Stimulated activated naive CD8-positive, alpha-beta T cell treated with anti-CD3 and anti-CD28 coated beads, Interleukin-15, Interleukin-2, amounts not matched to agents 100 U/mL and 50 U/mL, for 24 hours (primary cell): ENCODE measurements at regions not wholly inside any gene's neighbourhood (a gene's known extent, or its start where the extent isn't known, plus 50 kb on each side); places are given as distances from the start of the nearest gene placed in this dataset.
"Not testable (repeated sequence)": the region's sequence is repeated elsewhere in the genome, so short reads cannot be mapped to it uniquely, and the experiment has no call there.

Source experiments
- ATAC-seq: fragments of 150-1000 bp; cut with Tn5 transposase; one replicate; pipeline ENCODE4 v1.10.0; 2021
- DNase-seq: peaks from one replicate; pipeline ENCODE4 v3.0.0; 2021

GRCh38 chr9:29394855-29395254 lies 1821.6 kb upstream of the C9orf72 start:
- DNase-seq (no peak), ATAC-seq (no peak)

- no peak for ATAC-seq
- no peak for DNase-seq
Measured at GRCh38 chr9:29397148-29397547, 1823.9 kb upstream of the C9orf72 start.

GRCh38 chr9:29416204-29416603 lies 1842.9 kb upstream of the C9orf72 start:
- DNase-seq (no peak), ATAC-seq (no peak)

DNA sequence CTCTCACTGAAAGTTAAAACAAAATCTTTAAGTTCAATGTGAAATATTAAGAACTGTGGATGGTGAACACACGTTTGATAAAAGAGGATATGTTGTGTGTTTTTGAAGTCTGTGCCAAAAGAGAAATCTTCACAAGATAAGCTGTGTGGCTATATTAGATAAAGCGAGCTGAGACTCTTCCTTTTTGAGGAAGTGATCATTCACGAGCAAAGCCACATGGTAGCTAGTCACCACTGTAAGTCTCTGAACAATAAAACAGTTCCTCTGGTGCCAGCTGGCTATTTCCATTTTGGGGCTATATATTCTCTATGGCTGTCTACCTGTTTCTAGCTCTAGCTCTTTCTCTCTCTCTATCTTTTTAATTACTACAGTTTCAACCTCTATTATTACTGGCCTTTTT lies 1849.2 kb upstream of the C9orf72 start:
- DNase-seq (no peak), ATAC-seq (no peak)

DNA sequence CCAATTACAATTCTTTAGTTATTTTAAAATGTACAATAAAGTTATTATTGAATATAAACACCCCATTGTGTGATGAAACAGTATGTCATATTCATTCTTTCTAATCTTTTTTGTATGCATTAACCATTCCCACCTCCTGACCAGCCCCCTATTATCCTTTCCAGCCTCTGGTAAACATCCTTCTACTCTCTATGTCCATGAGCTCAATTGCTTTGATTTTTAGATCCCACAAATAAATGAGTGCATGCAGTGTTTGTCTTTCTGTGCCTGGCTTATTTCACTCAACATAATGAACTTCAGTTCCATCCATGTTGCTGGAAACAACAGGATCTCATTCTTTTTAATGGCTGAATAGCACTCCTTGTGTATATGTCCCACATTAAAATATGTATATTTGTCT lies 1858.9 kb upstream of the C9orf72 start:
- ATAC-seq (no peak), DNase-seq (no peak)

DNA sequence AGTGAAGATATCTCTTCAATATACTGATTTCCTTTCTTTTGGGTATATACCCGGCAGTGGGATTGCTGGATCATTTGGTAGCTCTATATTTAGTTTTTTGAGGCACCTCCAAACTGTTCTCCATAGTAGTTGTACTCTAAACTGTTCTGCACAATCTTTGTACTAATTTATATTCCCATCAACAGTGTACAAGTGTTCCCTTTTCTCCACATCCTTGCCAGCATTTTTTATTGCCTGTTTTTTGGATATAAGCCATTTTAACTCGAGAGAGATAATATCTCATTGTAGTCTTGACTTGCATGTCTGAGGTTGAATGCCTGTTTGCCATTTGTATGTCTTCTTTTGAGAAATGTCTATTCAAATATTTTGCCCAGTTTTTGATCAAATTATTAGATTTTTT lies 1859.4 kb upstream of the C9orf72 start:
- ATAC-seq, DNase-seq: not testable (repeated sequence)

DNA sequence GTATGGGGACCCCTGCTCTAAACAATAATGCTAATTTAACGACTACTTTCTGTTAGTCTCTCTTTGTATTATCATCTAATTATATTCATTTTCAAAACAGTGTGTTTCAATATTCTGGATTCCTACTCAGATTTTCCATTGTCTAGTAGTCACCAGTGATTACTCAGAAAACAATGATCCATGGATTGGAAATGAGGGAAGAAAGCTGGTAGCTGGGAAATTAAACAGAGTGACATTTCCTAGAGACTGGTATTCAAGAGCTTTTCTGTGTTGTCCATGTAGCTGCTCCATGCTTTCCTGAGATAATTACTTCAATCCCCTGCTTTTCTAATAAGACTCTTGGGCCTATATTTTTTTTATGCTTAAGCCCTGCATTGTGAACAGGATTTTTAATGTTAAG lies 1862.1 kb upstream of the C9orf72 start:
- no peak for ATAC-seq
- no peak for DNase-seq

DNA sequence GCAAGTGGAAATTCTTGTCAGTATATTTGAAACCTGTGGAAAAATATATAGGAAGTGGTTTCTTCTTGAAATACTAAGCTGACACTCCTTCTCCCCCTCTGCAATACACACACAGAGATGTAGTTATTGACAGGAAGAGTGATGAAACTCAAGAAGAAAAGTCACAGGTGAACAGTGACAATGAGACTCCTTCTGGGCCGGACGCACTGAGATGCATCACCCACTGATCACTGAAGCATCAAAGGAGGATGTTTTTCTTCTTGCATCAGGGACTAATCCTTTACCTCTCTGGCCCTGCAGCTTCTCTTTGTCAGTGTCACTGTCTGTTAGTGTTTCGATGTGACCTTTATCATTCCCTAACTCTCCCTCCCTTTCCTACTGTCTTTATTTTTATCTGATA lies 1864.2 kb upstream of the C9orf72 start:
- DNase-seq (no peak), ATAC-seq (no peak)

DNA sequence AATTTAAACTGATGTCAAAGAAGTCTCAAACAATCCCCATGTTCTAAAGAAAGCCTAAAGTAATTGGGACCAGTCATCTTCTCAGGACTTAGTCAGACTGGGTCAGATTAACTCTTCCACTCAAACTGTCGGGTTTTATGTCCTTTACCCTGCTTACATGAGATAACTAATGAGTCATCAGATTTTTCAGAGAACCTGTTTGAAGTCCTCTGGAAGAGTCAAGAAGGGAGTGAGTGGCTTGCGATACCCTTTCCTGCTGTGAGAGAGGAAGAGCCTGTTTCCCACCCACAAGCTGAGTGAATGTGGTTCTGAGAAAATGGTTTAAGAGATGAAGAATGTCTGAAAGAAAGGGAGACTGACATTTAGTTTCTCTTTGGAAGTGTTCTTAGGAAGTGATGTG lies 1866.7 kb upstream of the C9orf72 start:
- no peak for DNase-seq

DNA sequence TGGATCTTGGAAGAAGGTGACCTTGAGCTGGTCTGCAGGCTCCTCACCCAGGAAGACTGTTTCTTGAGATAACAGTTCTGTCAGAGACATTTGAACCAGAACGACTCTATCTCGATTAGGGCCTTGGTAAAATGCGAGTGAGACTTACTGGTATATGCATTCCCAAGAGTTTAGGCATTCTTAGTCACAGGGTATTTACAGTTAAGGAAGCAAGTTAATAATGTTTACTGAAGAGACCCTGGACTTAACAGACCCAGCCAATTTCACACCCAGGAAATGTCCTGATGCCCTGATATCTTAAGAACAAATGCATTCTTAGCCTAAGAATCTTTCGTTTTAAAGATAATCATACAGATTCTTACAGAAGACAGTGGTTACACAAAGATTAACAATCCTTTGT lies 1867.2 kb upstream of the C9orf72 start:
- ATAC-seq (no peak), DNase-seq (no peak)

More for the DNA sequence above, 1866.7 kb upstream of the C9orf72 start:
- no peak for ATAC-seq

DNA sequence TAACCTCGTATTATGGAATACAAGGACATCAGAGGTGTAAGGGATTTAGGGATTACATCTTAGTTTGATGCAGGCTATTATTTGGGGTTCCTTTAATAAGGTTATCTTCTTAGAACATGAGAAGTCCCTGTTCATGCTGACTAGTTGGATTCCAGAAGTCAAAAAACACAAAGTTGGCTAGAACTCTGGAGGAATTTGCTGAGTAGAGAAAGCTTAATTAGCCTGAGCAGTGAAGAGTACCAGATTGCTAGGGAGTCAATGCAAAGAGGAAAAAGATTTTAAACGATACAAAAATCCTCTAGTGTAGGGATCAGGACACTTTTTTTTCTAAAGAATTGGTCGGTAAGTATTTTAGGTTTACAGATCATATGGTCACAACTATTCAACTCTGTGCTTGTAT lies 1872.5 kb upstream of the C9orf72 start:
- DNase-seq (no peak), ATAC-seq (no peak)

DNA sequence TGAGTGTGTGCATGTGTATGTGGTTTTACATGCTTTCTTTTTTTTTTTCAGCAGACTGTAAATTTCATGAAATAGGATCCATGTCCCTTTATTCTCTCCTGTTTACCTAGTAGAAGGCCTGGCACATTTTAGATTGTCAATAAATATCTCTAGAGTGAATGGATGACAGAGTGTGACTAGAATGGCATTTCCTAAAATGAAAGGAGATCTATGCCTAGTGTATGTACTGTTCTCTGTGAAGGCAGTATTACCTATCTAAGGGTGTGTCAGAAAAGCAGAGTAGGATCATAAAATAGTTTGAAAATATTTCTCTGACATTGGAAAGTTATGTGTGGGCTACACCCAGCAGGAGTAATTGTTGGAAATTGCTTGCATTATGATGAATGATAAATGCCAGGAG lies 1876.0 kb upstream of the C9orf72 start:
- no peak for ATAC-seq
- no peak for DNase-seq

- DNase-seq, ATAC-seq: not testable (repeated sequence)
Measured at GRCh38 chr9:29450343-29450875, 1877.1 kb upstream of the C9orf72 start.

GRCh38 chr9:29456940-29457339 lies 1883.7 kb upstream of the C9orf72 start:
- ATAC-seq (no peak), DNase-seq (no peak)

- ATAC-seq (no peak), DNase-seq (no peak)
Measured at GRCh38 chr9:29475471-29475870, 1902.2 kb upstream of the C9orf72 start.

- no peak for DNase-seq
- ATAC-seq = no peak
Measured at GRCh38 chr9:29511680-29512079, 1938.4 kb upstream of the C9orf72 start.

DNA sequence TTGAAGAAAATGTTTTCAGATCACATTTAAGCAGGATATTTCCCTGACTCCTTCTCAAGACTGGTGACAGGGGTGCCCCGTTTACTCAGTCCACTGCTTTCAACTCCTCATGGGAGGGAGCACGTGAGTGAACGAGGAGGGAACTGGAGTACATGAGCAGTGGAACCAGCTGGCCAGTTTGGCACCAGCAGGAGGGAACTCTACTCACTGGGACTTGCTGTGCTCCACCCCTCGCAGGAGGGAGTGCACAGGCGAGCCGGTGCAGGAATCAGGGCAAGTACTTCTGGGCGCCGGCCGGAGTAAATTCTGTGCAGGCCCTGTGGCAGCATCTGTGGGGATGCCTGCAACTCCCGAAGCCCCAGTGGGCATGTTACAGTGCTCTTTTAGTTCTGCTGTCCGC lies 1941.1 kb upstream of the C9orf72 start:
- no peak for ATAC-seq
- no peak for DNase-seq

GRCh38 chr9:29514862-29515261 lies 1941.6 kb upstream of the C9orf72 start:
- DNase-seq = no peak
- ATAC-seq = no peak

DNA sequence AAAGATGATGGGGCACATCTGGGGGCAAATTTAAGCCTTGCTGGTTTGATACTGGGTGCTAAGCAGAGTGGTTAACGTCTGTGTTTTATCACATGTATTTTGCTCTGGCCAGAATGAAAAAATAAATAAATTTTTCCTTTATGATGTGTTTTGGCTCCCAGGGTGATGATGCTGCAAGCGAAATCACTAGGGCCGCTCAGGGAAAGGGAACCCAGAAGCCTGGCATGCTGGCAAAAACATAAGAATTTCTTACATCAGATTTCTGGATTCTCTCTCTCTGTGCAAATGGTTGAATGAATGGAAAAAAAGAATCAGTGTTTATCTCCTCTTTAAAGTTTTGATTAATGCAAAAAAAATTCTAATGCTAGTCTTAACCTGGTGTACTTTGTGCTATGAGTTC lies 1975.2 kb upstream of the C9orf72 start:
- ATAC-seq (no peak), DNase-seq (no peak)

DNA sequence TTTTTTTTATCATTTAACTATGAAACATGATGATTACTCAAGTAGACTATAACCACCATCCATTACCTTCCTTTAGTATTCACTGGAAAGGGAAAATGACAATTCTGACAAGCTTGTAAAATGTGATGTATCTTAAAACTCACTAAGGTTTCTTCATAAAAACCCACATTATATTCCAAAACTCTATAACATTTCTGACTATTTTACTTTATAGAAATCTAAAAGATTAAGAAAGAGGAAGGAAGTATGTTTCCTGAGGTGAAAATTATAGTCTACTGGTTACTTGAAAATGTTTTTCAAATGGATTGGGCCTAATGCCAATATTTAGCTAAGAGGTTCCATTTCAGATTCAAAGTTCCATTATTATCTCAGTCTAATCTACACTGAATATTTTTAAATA lies 1982.2 kb upstream of the C9orf72 start:
- DNase-seq = no peak

DNA sequence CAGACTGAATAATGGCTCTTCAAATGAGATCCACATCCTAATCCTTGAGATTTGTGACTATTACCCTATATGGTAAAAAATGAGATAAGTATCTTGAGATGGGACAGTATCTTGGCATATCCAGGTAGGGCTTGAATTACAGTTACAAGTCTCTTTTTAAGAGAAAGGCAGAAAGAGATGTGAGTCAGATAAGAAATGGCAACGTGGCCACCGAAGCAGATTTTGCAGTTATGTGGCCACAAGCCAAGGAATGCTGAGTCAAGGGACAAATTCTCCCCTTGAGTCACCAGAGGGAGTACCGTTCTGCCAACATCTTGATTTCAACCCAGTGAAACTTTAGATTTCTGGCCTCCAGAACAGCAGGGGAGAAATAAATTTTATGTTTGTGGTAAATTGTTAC lies 1983.0 kb upstream of the C9orf72 start:
- ATAC-seq (no peak), DNase-seq (no peak)

More for the DNA sequence above, 1982.2 kb upstream of the C9orf72 start:
- no peak for ATAC-seq

DNA sequence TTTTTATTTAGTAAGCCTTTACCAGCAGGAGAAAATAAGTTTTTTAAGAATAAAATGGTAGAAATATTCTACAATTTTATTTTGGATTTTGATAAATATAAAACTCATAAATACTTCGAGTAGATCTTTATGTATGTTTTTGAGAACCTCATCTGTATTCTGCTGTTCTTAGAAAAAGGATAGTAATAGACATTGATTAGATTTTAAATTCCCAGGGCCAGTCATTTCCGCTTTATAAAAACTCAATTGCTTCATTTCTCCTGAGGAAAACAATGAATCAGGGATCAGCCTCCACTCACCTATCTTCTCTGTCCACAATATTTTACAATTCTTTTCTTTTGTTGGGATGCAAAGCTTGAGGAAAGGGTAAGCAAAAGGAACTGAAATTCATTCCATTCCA lies 1983.5 kb upstream of the C9orf72 start:
- no peak for DNase-seq
- no peak for ATAC-seq

- no peak for ATAC-seq
- no peak for DNase-seq
Measured at GRCh38 chr9:29564564-29564963, 1991.3 kb upstream of the C9orf72 start.

DNA sequence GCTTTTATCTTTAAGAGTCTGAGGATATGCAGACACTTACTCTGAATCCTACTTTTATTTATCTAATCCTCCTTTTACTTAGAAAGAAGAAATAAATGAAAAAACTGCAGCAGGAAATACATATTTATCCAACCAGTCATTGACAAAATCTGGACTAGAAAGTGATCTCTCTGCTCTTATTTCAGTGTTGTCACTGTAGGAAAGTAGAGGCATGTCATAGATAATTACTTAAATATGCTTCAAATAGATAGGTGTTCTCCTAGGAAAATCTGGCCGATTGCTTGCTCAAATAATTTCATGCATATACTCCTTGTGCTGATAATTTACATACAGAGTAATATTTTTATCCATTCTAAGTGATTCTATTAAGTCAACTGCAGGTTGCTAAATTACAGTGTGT lies 2001.9 kb upstream of the C9orf72 start:
- no peak for ATAC-seq
- DNase-seq = no peak

GRCh38 chr9:29588361-29588760 lies 2015.1 kb upstream of the C9orf72 start:
- ATAC-seq = no peak
- no peak for DNase-seq
